IMR-90 (cell line): ENCODE measurements at regions not wholly inside any gene's neighbourhood (a gene's known extent, or its start where the extent isn't known, plus 50 kb on each side); places are given as distances from the start of the nearest gene placed in this dataset.

Source experiments
- ATAC-seq: fragments of 200-7000 bp; cut with Tn5 transposase; 2 replicates; pipeline ENCODE4 v1.9.1; 2020; ENCODE audit warnings: low read depth, mild to moderate bottlenecking, moderate library complexity
- BruUV-seq: library from RNA; stranded (reverse); fragments of 400-500 nt; replicated peaks from 2 replicates; lab custom pipeline; 2021; lab: Mats Ljungman, UMichigan
- CTCF ChIA-PET: fragments of 300-600 bp; formaldehyde crosslinking; extraction: SDS; loops from one replicate; lab custom pipeline; 2021; ENCODE audit warnings: antibody characterized with exemption; lab: Yijun Ruan, JAX
- POLR2A ChIA-PET: fragments of 300-600 bp; sonication (Branson Sonifier 250); formaldehyde crosslinking; loops from one replicate; lab custom pipeline; 2022; ENCODE audit warnings: antibody characterized with exemption; ENCODE audit not compliant: unreplicated experiment; lab: Charles Lee
- DNase-seq: peaks from one replicate; pipeline ENCODE4 v3.0.0; 2013
- H2AFZ ChIP-seq: replicated peaks from 2 replicates; pipeline ENCODE3; 2013; ENCODE audit warnings: low read length, mild to moderate bottlenecking; ENCODE audit not compliant: poor library complexity
- H2AK5ac ChIP-seq: 2 replicates; pipeline ENCODE4 v1.6.1; 2013; ENCODE audit warnings: low read depth, low read length, inconsistent platforms
- H2AK9ac ChIP-seq: replicated peaks from 2 replicates; pipeline ENCODE3; 2013; ENCODE audit warnings: mild to moderate bottlenecking, low read depth, low read length, moderate library complexity; ENCODE audit not compliant: poor library complexity
- H2BK120ac ChIP-seq: 2 replicates; pipeline ENCODE4 v1.6.1; 2013; ENCODE audit warnings: low read depth, low read length, inconsistent platforms
- H2BK15ac ChIP-seq: 3 replicates; pipeline ENCODE4 v1.6.1; 2013; ENCODE audit warnings: low read depth, low read length, inconsistent platforms
- H2BK20ac ChIP-seq: 2 replicates; pipeline ENCODE4 v1.6.1; 2013; ENCODE audit warnings: low read depth, mild to moderate bottlenecking, inconsistent platforms, low read length, moderate library complexity
- H2BK5ac ChIP-seq: 2 replicates; pipeline ENCODE4 v1.6.1; 2013; ENCODE audit warnings: mild to moderate bottlenecking, low read depth, low read length, inconsistent platforms; ENCODE audit not compliant: poor library complexity, severe bottlenecking
- H3K14ac ChIP-seq: replicated peaks from 2 replicates; pipeline ENCODE4 v1.6.1; 2013; ENCODE audit warnings: low read depth, low read length, inconsistent platforms
- H3K18ac ChIP-seq: 2 replicates; pipeline ENCODE4 v1.6.1; 2013; ENCODE audit warnings: low read depth, low read length, control low read depth
- H3K23ac ChIP-seq: 2 replicates; pipeline ENCODE4 v1.6.1; 2013; ENCODE audit warnings: low read depth, low read length, inconsistent platforms
- H3K27ac ChIP-seq: 2 replicates; pipeline ENCODE4 v1.5.1; 2013; ENCODE audit warnings: mild to moderate bottlenecking, control low read depth, low read length; ENCODE audit not compliant: insufficient read depth
- H3K27me3 ChIP-seq: 2 replicates; pipeline ENCODE4 v1.6.1; 2013; ENCODE audit warnings: low read length; ENCODE audit not compliant: control insufficient read depth, insufficient read depth
- H3K36me3 ChIP-seq: 2 replicates; pipeline ENCODE4 v1.6.1; 2013; ENCODE audit warnings: low read length, mixed read lengths; ENCODE audit not compliant: control insufficient read depth, insufficient read depth
- H3K4ac ChIP-seq: 2 replicates; pipeline ENCODE4 v1.6.1; 2013; ENCODE audit warnings: low read depth, low read length, inconsistent platforms
- H3K4me1 ChIP-seq: 2 replicates; pipeline ENCODE4 v1.6.1; 2013; ENCODE audit warnings: low read length, mixed read lengths; ENCODE audit not compliant: control insufficient read depth, insufficient read depth
- H3K4me2 ChIP-seq: 2 replicates; pipeline ENCODE4 v1.6.1; 2013; ENCODE audit warnings: low read depth, mild to moderate bottlenecking, control low read depth, low read length, moderate library complexity
- H3K4me3 ChIP-seq: 2 replicates; pipeline ENCODE4 v1.5.1; 2013; ENCODE audit warnings: low read depth, mild to moderate bottlenecking, control low read depth, low read length, moderate library complexity; ENCODE audit not compliant: insufficient read depth
- H3K56ac ChIP-seq: 2 replicates; pipeline ENCODE4 v1.6.1; 2013; ENCODE audit warnings: low read length, inconsistent platforms; ENCODE audit not compliant: insufficient read depth; ENCODE audit errors: extremely low read depth
- H3K79me1 ChIP-seq, 2 experiments: 2 replicates each; pipeline ENCODE4 v1.6.1; 2013; ENCODE audit warnings: low read length in 2 of 2, inconsistent platforms in 1 of 2, low read depth in 1 of 2
- H3K9ac ChIP-seq: 2 replicates; pipeline ENCODE4 v1.6.1; 2013; ENCODE audit warnings: low read depth, low read length, control low read depth
- H3K9me1 ChIP-seq: 2 replicates; pipeline ENCODE4 v1.6.1; 2013; ENCODE audit warnings: low read length, inconsistent platforms; ENCODE audit not compliant: insufficient read depth
- H3K9me3 ChIP-seq: 2 replicates; pipeline ENCODE4 v1.6.1; 2013; ENCODE audit warnings: low read length; ENCODE audit not compliant: control insufficient read depth, insufficient read depth
- H4K20me1 ChIP-seq: 2 replicates; pipeline ENCODE4 v1.6.1; 2013; ENCODE audit warnings: low read length, inconsistent platforms; ENCODE audit not compliant: insufficient read depth
- H4K5ac ChIP-seq: 2 replicates; pipeline ENCODE4 v1.6.1; 2013; ENCODE audit warnings: mild to moderate bottlenecking, low read depth, low read length, control low read depth
- H4K8ac ChIP-seq, 2 experiments: 2 replicates each; pipeline ENCODE4 v1.6.1; 2013; ENCODE audit warnings: low read depth in 2 of 2, low read length in 2 of 2, control low read depth in 1 of 2, inconsistent platforms in 1 of 2
- H4K91ac ChIP-seq: 2 replicates; pipeline ENCODE4 v1.6.1; 2013; ENCODE audit warnings: low read depth, low read length, inconsistent platforms; ENCODE audit not compliant: insufficient read depth
- CHD1 ChIP-seq: IDR thresholded peaks from 2 replicates; pipeline ENCODE4 v1.6.1; 2012; ENCODE audit warnings: low read depth, low read length, improper control_type of control experiment
- FOS ChIP-seq: fragments of 150-350 bp; IDR thresholded peaks from 2 replicates; pipeline ENCODE4 v1.6.1; 2016; ENCODE audit warnings: low read depth, low read length
- MAZ ChIP-seq: IDR thresholded peaks from 2 replicates; pipeline ENCODE4 v1.6.1; 2012; ENCODE audit warnings: low read depth, mild to moderate bottlenecking, low read length, improper control_type of control experiment, moderate library complexity, borderline replicate concordance
- NFE2L2 ChIP-seq: fragments of 150-350 bp; IDR thresholded peaks from 2 replicates; pipeline ENCODE4 v1.6.1; 2016; ENCODE audit warnings: low read depth, mild to moderate bottlenecking, low read length
- POLR2A ChIP-seq: IDR thresholded peaks from 2 replicates; pipeline ENCODE4 v1.6.1; 2012; ENCODE audit warnings: mild to moderate bottlenecking, low read depth, low read length
- SMC3 ChIP-seq: fragments of 150-350 bp; IDR thresholded peaks from 2 replicates; pipeline ENCODE4 v1.6.1; 2016; ENCODE audit warnings: low read depth, mild to moderate bottlenecking, antibody characterized with exemption, low read length, moderate library complexity
- WGBS, 2 experiments: methylation state at CpG; one replicate each; pipeline versions ENCODE4 v1.1.5 to v1.1.7; 2013; ENCODE audit warnings: missing lambda C conversion rate in 2 of 2; ENCODE audit not compliant: insufficient read length in 1 of 2; ENCODE audit errors: extremely low coverage in 2 of 2; 5-methylcytosine and 5-hydroxymethylcytosine counted together
- dilution Hi-C: fragments of 300-500 bp; cut with HindIII; formaldehyde crosslinking; loops from one replicate; pipeline ENCODE4 v1.14.3; 2018; ENCODE audit warnings: low sequenced_read_pairs; ENCODE audit not compliant: unreplicated experiment
- in situ Hi-C: fragments of 300-500 bp; cut with MboI; formaldehyde crosslinking; loops from 3 replicates; pipeline ENCODE4 v1.14.3; 2019; ENCODE audit warnings: low sequenced_read_pairs, inconsistent platforms, mixed read lengths
- intact Hi-C: fragments of 100-400 bp; cut with micrococcal nuclease; formaldehyde crosslinking; loops from 2 replicates; pipeline ENCODE4 v1.10.0; 2022
- TF ChIP-seq, protein P1 (sequence below): conservative IDR thresholded peaks from 2 replicates; pipeline ENCODE4 v1.5.1; 2012; ENCODE audit warnings: mild to moderate bottlenecking, low read depth, low read length, improper control_type of control experiment
- TF ChIP-seq, protein P2 (sequence below): fragments of 150-350 bp; IDR thresholded peaks from 2 replicates; pipeline ENCODE4 v1.6.1; 2017; ENCODE audit warnings: mild to moderate bottlenecking, antibody characterized with exemption, low read length, low read depth

DNA sequence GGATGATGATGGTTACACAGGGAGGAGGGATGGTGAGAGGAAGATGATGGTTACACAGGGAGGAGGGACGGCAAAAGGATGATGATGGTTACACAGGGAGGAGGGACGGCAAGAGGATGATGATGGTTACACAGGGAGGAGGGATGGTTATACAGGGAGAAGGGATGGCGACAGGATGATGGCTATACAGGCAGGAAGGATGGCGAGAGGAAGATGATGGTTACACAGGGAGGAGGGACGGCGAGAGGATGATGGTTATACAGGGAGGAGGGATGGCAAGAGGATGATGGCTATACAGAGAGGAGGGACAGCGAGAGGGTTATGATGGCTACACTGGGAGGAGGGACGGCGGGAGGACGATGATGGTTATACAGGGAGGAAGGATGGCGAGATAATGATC is 64.1 kb upstream of the FCN1 start:
- H2AK9ac ChIP-seq: no peak overlapping the region
- intact Hi-C loops (no loop called here), dilution Hi-C loops (no loop called here), in situ Hi-C loops (no loop called here)
- H3K9me1 ChIP-seq: no peaks in the 10 kb centered on the region
- no peak overlapping the region for H2BK5ac ChIP-seq
- no peak overlapping the region for H2AFZ ChIP-seq
- ChIA-PET CTCF (no interaction called here), POLR2A (no interaction called here)
- no peaks in the 10 kb centered on the region for H3K36me3 ChIP-seq
- H3K27me3 ChIP-seq: peaks cover 2% of the 10 kb centered on the region; the same call in 1 of the 2 replicates
- H3K27ac ChIP-seq: no peak overlapping the region
- DNase-seq: no peak
- BruUV-seq: no TSS peak
- no peak overlapping the region for H3K4ac ChIP-seq
- H4K5ac ChIP-seq: no peak overlapping the region
- H3K4me1 ChIP-seq: no peaks in the 10 kb centered on the region
- H3K23ac ChIP-seq: no peak overlapping the region
- H3K18ac ChIP-seq: no peak overlapping the region
- no peak overlapping the region for H2BK20ac ChIP-seq
- H3K9ac ChIP-seq: no peak overlapping the region
- H3K4me3 ChIP-seq: no peak overlapping the region
- no peak overlapping the region for H3K14ac ChIP-seq
- H4K20me1 ChIP-seq: no peaks in the 10 kb centered on the region
- peaks cover 4% of the 10 kb centered on the region for H3K9me3 ChIP-seq
- no peak overlapping the region for H2BK15ac ChIP-seq
- 54% methylated on average over 4 of the region's 11 CpGs; no CpG with 5 or more reads in 1 of the 2 experiments for WGBS, 2 experiments
- H3K56ac ChIP-seq: no peak overlapping the region
- no peak overlapping the region for H2BK120ac ChIP-seq
- H2AK5ac ChIP-seq: no peak overlapping the region
- no peak overlapping the region for H3K4me2 ChIP-seq
- no peak overlapping the region for H4K91ac ChIP-seq
- TF ChIP-seq, protein P1, sequence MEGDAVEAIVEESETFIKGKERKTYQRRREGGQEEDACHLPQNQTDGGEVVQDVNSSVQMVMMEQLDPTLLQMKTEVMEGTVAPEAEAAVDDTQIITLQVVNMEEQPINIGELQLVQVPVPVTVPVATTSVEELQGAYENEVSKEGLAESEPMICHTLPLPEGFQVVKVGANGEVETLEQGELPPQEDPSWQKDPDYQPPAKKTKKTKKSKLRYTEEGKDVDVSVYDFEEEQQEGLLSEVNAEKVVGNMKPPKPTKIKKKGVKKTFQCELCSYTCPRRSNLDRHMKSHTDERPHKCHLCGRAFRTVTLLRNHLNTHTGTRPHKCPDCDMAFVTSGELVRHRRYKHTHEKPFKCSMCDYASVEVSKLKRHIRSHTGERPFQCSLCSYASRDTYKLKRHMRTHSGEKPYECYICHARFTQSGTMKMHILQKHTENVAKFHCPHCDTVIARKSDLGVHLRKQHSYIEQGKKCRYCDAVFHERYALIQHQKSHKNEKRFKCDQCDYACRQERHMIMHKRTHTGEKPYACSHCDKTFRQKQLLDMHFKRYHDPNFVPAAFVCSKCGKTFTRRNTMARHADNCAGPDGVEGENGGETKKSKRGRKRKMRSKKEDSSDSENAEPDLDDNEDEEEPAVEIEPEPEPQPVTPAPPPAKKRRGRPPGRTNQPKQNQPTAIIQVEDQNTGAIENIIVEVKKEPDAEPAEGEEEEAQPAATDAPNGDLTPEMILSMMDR: no peak
- TF ChIP-seq FOS (no peak), POLR2A (no peak), MAZ (no peak), NFE2L2 (no peak), CHD1 (no peak), SMC3 (no peak)
- TF ChIP-seq, protein P2, sequence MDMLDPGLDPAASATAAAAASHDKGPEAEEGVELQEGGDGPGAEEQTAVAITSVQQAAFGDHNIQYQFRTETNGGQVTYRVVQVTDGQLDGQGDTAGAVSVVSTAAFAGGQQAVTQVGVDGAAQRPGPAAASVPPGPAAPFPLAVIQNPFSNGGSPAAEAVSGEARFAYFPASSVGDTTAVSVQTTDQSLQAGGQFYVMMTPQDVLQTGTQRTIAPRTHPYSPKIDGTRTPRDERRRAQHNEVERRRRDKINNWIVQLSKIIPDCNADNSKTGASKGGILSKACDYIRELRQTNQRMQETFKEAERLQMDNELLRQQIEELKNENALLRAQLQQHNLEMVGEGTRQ: no peak
- no peak overlapping the region for H4K8ac ChIP-seq
- H3K79me1 ChIP-seq: no peaks in the 10 kb centered on the region
- no peak for ATAC-seq
